GM19372 (cell line): ENCODE measurements at regions not wholly inside any gene's neighbourhood (a gene's known extent, or its start where the extent isn't known, plus 50 kb on each side); places are given as distances from the start of the nearest gene placed in this dataset.

ENCODE experiments used
- ATAC-seq: cut with Tn5 transposase; IDR thresholded peaks from one replicate; pipeline ENCODE4 v1.9.1; 2021; ENCODE audit warnings: mild to moderate bottlenecking, low read depth, moderate library complexity; ENCODE audit not compliant: unreplicated experiment

- no peak for ATAC-seq
These were observed 539.1 kb downstream of the PSAT1 start for GRCh38 chr9:78835928-78836450.

- ATAC-seq = no peak
These were observed 542.3 kb downstream of the PSAT1 start for GRCh38 chr9:78839252-78839651.

- ATAC-seq = no peak
These were observed 551.1 kb downstream of the PSAT1 start for GRCh38 chr9:78848061-78848460.

- ATAC-seq = no peak
These were observed 559.2 kb downstream of the PSAT1 start for GRCh38 chr9:78856144-78856543.

GRCh38 chr9:78856781-78857180 is 559.9 kb downstream of the PSAT1 start:
- no peak for ATAC-seq

GRCh38 chr9:78857373-78858225 is 560.7 kb downstream of the PSAT1 start:
- no peak for ATAC-seq

GRCh38 chr9:78858266-78858665 is 561.3 kb downstream of the PSAT1 start:
- no peak for ATAC-seq

- ATAC-seq = no peak
These were observed 564.0 kb downstream of the PSAT1 start for GRCh38 chr9:78860801-78861475.

- no peak for ATAC-seq
These were observed 566.6 kb downstream of the PSAT1 start for GRCh38 chr9:78863531-78863930.

- ATAC-seq = no peak
These were observed 568.8 kb downstream of the PSAT1 start for GRCh38 chr9:78865737-78866136.

- ATAC-seq = no peak
These were observed 569.5 kb downstream of the PSAT1 start for GRCh38 chr9:78866207-78867132.

- no peak for ATAC-seq
These were observed 574.1 kb downstream of the PSAT1 start for GRCh38 chr9:78871086-78871451.

- ATAC-seq = no peak
These were observed 574.8 kb downstream of the PSAT1 start for GRCh38 chr9:78871452-78872331.

- no peak for ATAC-seq
These were observed 577.1 kb downstream of the PSAT1 start for GRCh38 chr9:78874061-78874460.

GRCh38 chr9:78879324-78880100 is 582.6 kb downstream of the PSAT1 start:
- ATAC-seq = no peak

GRCh38 chr9:78881295-78881694 is 584.4 kb downstream of the PSAT1 start:
- ATAC-seq = no peak

GRCh38 chr9:78882481-78882880 is 585.6 kb downstream of the PSAT1 start:
- ATAC-seq = no peak

GRCh38 chr9:78884611-78885150 is 587.8 kb downstream of the PSAT1 start:
- no peak for ATAC-seq

GRCh38 chr9:78892182-78892581 is 595.3 kb downstream of the PSAT1 start:
- ATAC-seq = no peak
